ENCODE measurements at regions not wholly inside any gene's neighbourhood (a gene's known extent, or its start where the extent isn't known, plus 50 kb on each side); places are given as distances from the start of the nearest gene placed in this dataset.

- TF ChIP-seq CTCF (IDR thresholded peaks at IDR 0.05) (no peak), POLR2A (IDR thresholded peaks at IDR 0.05) (no peak)
Observed at GRCh38 chr14:23894362-23895052, 59.1 kb upstream of the DHRS4 start.
